ENCODE measurements at regions not wholly inside any gene's neighbourhood (a gene's known extent, or its start where the extent isn't known, plus 50 kb on each side); places are given as distances from the start of the nearest gene placed in this dataset.

GRCh38 chr15:38873158-38873557 is 308.5 kb upstream of the RASGRP1 start (continued):
- TF ChIP-seq CSRNP2 (CRISPR knock-in tag; conservative IDR thresholded peaks at IDR 0.05; ENCODE audit: low read depth) (no peak), ATF7-NPFF (CRISPR knock-in tag; IDR thresholded peaks at IDR 0.05; ENCODE audit: low read depth) (no peak), NR2F1 (CRISPR knock-in tag; IDR thresholded peaks at IDR 0.05) (peak in 1 of 2 experiments; percentile 54; a peak in 2 of 4 replicates), JUNB (CRISPR knock-in tag; IDR thresholded peaks at IDR 0.05; ENCODE audit: borderline replicate concordance) (no peak), YEATS4 (CRISPR knock-in tag; IDR thresholded peaks at IDR 0.05; ENCODE audit: borderline replicate concordance) (no peak), ZNF672 (CRISPR knock-in tag; IDR thresholded peaks at IDR 0.05) (no peak), TBP (CRISPR knock-in tag; IDR thresholded peaks at IDR 0.05) (no peak), NR3C1 (CRISPR knock-in tag; IDR thresholded peaks at IDR 0.05) (no peak), ZNF512 (CRISPR knock-in tag; IDR thresholded peaks at IDR 0.05) (no peak), SKIL (CRISPR knock-in tag; IDR thresholded peaks at IDR 0.05; ENCODE audit: borderline replicate concordance) (0 out of 2 replicates have a peak, but pooled peaks have one; percentile 17), AGO1 (IDR thresholded peaks at IDR 0.05; ENCODE audit: low read depth, low read length, poor library complexity, severe bottlenecking) (no peak), NCOA1 (CRISPR knock-in tag; IDR thresholded peaks at IDR 0.05) (no peak), ZNF512B (CRISPR knock-in tag; IDR thresholded peaks at IDR 0.05; ENCODE audit: borderline replicate concordance) (no peak), ZNF614 (CRISPR knock-in tag; IDR thresholded peaks at IDR 0.05; ENCODE audit: borderline replicate concordance) (no peak), ATF6 (CRISPR knock-in tag; conservative IDR thresholded peaks at IDR 0.05) (no peak), TEF (CRISPR knock-in tag; IDR thresholded peaks at IDR 0.05) (no peak), ZNF616 (CRISPR knock-in tag; IDR thresholded peaks at IDR 0.05; ENCODE audit: low read depth) (no peak), ZMYM3 (CRISPR knock-in tag; IDR thresholded peaks at IDR 0.05) (no peak), GABPA (IDR thresholded peaks at IDR 0.05; ENCODE audit: low read depth, low read length) (no peak), GABPA (CRISPR knock-in tag; IDR thresholded peaks at IDR 0.05; ENCODE audit: low read depth) (no peak)
